ENCODE measurements at regions not wholly inside any gene's neighbourhood (a gene's known extent, or its start where the extent isn't known, plus 50 kb on each side); places are given as distances from the start of the nearest gene placed in this dataset.

- no peak for DNase-seq (ENCODE audit: low read depth, low spot score)
- Histone ChIP-seq H3K9me3 (ENCODE audit: control insufficient read depth, insufficient read depth, low read length) (no peaks in the 10 kb centered on the region), H3K4me3 (ENCODE audit: low read depth, low read length) (no peak overlapping the region), H3K27me3 (ENCODE audit: control insufficient read depth, insufficient read depth, low read length) (no peaks in the 10 kb centered on the region), H3K27ac (ENCODE audit: low read depth, low read length) (no peak overlapping the region)
- TF ChIP-seq CTCF (IDR thresholded peaks at IDR 0.05; ENCODE audit: low read depth, low read length) = no peak
- CTCF ChIA-PET = no interaction called here
- POLR2A ChIA-PET = no interaction called here
Observed at GRCh38 chr4:82231806-82232205, 142.0 kb downstream of the HNRNPD start.

GRCh38 chr4:82230306-82230705, 143.5 kb downstream of the HNRNPD start:
- POLR2A ChIA-PET = no interaction called here
- Histone ChIP-seq H3K9me3 (ENCODE audit: control insufficient read depth, insufficient read depth, low read length) (no peaks in the 10 kb centered on the region), H3K4me3 (ENCODE audit: low read depth, low read length) (no peak overlapping the region), H3K27me3 (ENCODE audit: control insufficient read depth, insufficient read depth, low read length) (no peaks in the 10 kb centered on the region), H3K27ac (ENCODE audit: low read depth, low read length) (no peak overlapping the region)
- CTCF ChIA-PET = no interaction called here
- TF ChIP-seq CTCF (IDR thresholded peaks at IDR 0.05; ENCODE audit: low read depth, low read length) = no peak
- no peak for DNase-seq (ENCODE audit: low read depth, low spot score)

GRCh38 chr4:82225030-82225429, 148.8 kb downstream of the HNRNPD start:
- ChIA-PET CTCF (no interaction called here), POLR2A (no interaction called here)
- Histone ChIP-seq H3K27ac (ENCODE audit: low read depth, low read length) (no peak overlapping the region), H3K4me3 (ENCODE audit: low read depth, low read length) (no peak overlapping the region), H3K9me3 (ENCODE audit: control insufficient read depth, insufficient read depth, low read length) (no peaks in the 10 kb centered on the region), H3K27me3 (ENCODE audit: control insufficient read depth, insufficient read depth, low read length) (no peaks in the 10 kb centered on the region)
- DNase-seq (ENCODE audit: low read depth, low spot score) = no peak
- TF ChIP-seq CTCF (IDR thresholded peaks at IDR 0.05; ENCODE audit: low read depth, low read length) = no peak

GRCh38 chr4:82223715-82224114, 150.1 kb downstream of the HNRNPD start:
- no peak overlapping the region for H3K27ac ChIP-seq (ENCODE audit: low read depth, low read length)
- no peak for TF ChIP-seq CTCF (IDR thresholded peaks at IDR 0.05; ENCODE audit: low read depth, low read length)
- no peak overlapping the region for H3K4me3 ChIP-seq (ENCODE audit: low read depth, low read length)
- no peak for DNase-seq (ENCODE audit: low read depth, low spot score)
- ChIA-PET POLR2A (no interaction called here), CTCF (no interaction called here)
- H3K9me3 ChIP-seq (ENCODE audit: control insufficient read depth, insufficient read depth, low read length) = no peaks in the 10 kb centered on the region
- no peaks in the 10 kb centered on the region for H3K27me3 ChIP-seq (ENCODE audit: control insufficient read depth, insufficient read depth, low read length)

GRCh38 chr4:82219346-82219745, 154.4 kb downstream of the HNRNPD start:
- ChIA-PET POLR2A (no interaction called here), CTCF (no interaction called here)
- H3K9me3 ChIP-seq (ENCODE audit: control insufficient read depth, insufficient read depth, low read length) = no peaks in the 10 kb centered on the region
- H3K4me3 ChIP-seq (ENCODE audit: low read depth, low read length) = no peak overlapping the region
- no peaks in the 10 kb centered on the region for H3K27me3 ChIP-seq (ENCODE audit: control insufficient read depth, insufficient read depth, low read length)
- DNase-seq (ENCODE audit: low read depth, low spot score) = no peak
- no peak overlapping the region for H3K27ac ChIP-seq (ENCODE audit: low read depth, low read length)
- no peak for TF ChIP-seq CTCF (IDR thresholded peaks at IDR 0.05; ENCODE audit: low read depth, low read length)
